Hindlimb muscle (tissue), 1 donor: ENCODE measurements at regions not wholly inside any gene's neighbourhood (a gene's known extent, or its start where the extent isn't known, plus 50 kb on each side); places are given as distances from the start of the nearest gene placed in this dataset.

Experiments
- DNase-seq: peaks from one replicate; pipeline ENCODE4 v3.0.0-alpha.2; 2013

DNA sequence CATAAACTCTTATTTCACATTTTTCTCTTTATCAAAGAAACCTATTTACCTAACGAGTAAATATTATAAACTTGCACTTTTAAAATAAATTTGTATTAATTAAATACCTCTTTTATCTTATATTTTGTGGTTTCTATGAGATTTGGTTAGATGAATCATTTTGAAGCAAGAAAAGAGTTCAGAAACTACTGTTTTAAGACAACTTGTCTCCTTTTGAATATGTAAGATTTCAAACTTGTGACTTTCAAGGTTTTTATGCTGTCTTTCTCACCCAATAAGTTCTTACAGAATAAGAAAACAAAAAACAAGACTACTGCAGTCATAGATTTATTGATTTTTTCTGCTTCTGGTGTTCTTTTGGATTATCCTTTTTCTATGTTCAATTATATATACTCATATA lies 339.0 kb downstream of the SNAPC1 start:
- DNase-seq = no peak

GRCh38 chr14:62101673-62102348 lies 339.6 kb downstream of the SNAPC1 start:
- DNase-seq = no peak

GRCh38 chr14:62102349-62102725 lies 340.1 kb downstream of the SNAPC1 start:
- DNase-seq = no peak

DNA sequence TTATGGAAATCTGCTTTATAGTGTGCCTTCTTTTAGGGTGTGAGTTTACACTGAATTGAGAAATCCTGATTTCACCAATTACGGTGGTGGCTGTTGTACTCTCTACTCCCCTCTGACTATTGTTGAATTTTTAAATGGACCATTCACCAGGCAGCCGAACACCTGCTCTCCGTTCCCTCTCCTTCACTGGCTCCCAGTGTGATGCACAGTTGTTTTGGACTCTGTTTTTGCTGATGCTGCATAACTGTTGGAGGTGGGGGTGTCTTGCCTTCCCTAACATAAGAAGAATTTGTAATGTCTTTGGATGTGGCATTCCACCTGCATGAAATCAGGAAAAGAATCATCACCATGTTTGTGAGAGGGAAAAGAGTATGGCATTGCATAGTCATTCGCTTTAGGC lies 341.2 kb downstream of the SNAPC1 start:
- DNase-seq = no peak

GRCh38 chr14:62110941-62111340 lies 348.7 kb downstream of the SNAPC1 start:
- DNase-seq = no peak

- DNase-seq = peak; percentile 71
Measured at GRCh38 chr14:62117010-62117750, 355.0 kb downstream of the SNAPC1 start.

DNA sequence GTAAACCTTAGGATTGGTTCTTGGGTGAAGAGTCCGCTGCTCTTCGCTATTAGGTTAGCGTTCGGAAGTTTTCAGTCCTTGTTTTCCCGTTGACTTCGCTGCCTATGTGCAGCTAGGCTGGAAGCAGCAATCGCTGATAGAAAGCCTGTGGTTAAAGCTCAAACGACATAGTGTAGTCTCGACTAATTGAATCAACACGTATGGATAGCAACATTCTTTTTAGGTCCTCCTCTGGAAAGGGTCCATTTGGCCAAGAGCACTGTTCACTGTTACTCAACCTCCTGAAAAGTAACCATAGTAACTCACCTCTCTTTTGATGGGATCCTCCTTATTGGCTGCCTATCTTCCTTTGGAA lies 355.5 kb downstream of the SNAPC1 start:
- DNase-seq = no peak

- no peak for DNase-seq
Measured at GRCh38 chr14:62118461-62118860, 356.2 kb downstream of the SNAPC1 start.

DNA sequence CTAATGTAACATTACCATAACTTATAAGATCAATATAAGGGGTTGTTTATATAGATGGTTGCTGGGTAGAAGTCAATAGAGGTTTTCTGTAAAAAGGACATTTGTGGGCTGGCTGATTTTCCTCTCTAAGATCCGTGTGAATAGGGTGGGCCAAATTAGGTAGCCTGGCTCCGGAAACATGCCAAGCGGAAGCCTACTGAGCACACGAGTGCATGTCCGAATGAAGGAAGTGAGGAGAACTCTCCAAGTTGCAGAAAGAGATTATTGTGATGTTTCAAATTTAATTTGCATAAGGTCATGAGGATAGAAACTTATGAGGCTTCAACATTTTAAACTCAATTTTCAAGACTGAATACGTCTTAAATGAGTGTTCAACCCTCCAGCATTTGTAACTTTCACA lies 356.7 kb downstream of the SNAPC1 start:
- no peak for DNase-seq

DNA sequence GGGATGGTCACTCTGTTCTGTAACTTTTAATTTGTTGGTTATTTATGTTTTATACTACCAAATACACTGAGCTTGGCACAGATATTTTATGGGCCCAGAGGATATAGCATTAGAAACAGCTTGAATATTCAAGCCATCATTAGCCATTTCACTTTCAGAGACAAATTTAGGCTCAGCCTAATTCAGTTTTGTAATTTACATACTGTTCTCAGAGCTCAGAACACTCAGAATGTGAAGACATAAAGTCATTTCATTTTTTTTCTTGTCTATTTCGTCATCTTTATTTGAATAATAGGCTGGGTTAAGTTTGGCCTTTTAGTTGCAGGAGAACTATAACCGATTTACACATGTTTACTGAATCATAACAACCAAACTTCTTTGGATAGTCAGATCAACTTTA lies 361.7 kb downstream of the SNAPC1 start:
- no peak for DNase-seq

GRCh38 chr14:62125793-62126192 lies 363.6 kb downstream of the SNAPC1 start:
- no peak for DNase-seq

DNA sequence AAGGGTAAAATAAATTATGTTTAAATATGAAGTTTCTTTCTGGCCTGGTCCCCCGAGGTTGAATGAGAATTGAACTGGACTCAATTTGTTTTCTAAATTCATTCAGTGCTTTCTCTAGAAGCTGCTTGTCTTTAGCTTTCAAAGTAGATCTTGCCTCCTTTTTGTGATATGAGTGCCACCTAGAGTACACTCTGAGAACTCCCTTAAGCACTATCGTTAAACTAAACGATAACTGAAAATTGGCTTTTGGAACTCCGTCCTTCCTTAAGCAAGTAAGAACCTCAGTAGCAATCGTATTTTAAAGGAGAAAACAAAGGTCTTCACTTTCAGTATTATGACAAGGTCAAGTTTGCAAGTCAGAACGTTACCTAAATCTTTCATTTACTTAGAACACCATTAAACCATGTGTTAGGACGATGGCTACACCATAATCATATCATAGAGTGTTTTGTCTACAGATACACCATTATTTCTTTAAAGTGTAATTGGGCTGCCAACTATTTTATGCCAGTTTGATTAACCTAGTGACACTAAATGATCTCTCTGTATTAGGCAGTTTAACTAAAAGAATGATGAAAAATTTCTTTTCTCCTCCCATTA lies 364.8 kb downstream of the SNAPC1 start:
- DNase-seq = peak; percentile 45

DNA sequence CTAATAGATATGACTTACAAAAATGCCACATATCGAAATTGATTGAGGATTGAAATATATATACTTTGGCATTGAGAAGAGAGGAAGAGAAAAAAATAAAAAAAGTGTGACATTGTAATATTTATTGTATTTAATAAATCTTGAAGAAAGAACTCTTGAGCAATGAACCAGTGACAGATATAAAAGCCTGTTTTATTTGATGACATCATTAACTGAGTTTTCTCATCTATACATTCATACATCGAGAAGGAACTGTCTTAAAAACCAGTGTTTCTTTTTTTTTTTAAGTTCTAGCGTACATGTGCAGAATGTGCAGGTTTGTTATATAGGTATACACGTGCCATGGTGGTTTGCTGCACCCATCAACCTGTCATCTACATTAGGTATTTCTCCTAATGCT lies 368.2 kb downstream of the SNAPC1 start:
- no peak for DNase-seq

- no peak for DNase-seq
Measured at GRCh38 chr14:62133776-62134550, 371.7 kb downstream of the SNAPC1 start.

- DNase-seq = no peak
Measured at GRCh38 chr14:62138593-62138992, 376.4 kb downstream of the SNAPC1 start.

DNA sequence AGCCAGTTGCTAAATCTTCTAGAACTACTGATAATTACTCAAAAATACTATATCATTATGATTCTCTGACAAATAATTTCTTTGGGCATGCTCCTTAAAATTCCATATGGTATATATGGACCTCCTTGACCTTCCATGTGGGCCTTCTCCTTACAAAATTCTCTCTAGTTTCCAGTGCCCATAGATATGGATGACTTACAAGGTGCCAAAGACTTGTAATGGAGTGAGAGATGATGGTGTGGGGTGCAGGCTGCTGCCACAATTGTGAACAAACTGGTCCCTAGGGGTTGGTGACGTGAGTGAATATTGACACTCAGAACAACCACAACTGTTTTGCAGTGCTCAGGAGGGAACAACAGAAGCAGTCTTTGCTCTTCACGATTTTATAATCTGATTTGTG lies 378.9 kb downstream of the SNAPC1 start:
- no peak for DNase-seq

GRCh38 chr14:62143245-62143644 lies 381.0 kb downstream of the SNAPC1 start:
- no peak for DNase-seq

DNA sequence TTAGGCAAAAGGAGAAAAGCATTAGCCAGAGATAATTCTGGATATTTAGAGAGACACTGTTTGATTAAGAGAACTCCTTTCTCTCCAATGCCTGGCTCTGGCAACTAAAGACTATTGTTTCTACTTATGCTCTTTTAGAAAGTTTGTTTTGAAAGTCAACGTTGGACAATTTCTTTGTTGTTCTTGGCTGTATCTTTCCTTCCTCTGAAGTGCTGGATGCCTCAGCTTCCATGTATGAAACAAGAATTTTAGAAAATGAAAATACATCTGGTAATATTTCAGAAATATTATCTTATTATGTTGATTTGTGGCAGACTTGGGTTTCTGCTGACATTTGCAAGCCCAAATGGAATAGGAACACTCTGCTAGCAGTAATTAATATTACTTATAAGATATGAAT lies 382.6 kb downstream of the SNAPC1 start:
- peak; percentile 5 for DNase-seq

DNA sequence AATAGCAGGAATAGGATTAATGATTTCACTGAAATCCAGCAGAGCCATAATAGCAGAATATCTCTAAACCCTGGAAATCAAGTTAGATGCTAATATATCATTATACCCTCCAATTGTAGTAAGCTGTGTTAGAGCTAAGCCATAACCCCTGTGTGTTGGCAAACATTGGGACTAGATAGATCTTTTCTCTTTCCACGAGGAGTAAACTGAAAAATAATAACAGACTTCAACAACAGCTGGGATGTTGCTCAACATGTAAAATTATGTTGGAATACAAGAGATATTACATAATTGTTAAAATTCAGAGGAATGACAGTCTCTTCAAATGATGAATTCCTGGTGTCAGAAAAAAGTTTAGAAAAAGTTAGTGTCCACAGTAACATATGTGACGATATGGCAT lies 383.8 kb downstream of the SNAPC1 start:
- no peak for DNase-seq

DNA sequence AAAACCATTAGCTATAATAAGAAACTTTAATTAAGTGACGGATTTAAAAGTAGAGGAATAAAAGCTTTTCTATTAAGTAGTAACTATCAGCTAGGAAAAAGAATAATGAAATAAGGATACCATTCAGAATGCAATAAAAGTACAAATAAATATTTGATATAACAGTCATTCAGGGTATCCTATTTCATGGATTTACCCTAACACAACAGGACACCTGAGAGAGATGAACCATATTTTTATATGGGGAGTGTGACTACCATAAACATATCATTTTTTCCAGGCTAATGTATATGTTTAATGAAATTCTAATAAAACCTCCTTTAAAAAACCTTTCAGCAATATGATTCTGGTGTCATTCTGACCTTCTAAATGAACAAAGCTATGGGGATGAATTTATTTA lies 393.8 kb downstream of the SNAPC1 start:
- DNase-seq = no peak

GRCh38 chr14:62158779-62159178 lies 396.6 kb downstream of the SNAPC1 start:
- no peak for DNase-seq

DNA sequence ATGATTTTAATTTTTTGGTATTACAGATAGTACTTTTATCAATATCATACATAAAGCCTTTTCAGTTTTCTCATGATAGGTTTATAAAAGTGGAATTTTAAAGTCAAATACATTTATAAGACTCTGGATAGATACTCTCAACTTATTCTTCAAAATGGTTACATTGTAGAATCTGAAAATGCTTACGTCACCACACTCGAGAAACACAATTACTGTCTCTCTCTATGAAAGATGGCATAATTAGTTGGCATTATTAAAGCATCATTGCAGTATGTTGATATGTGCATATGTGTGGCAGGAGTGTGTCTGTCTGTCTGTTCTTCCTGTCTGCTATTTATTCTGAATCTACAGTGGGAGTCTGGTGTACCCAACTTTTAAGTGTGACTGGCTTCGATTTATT lies 397.1 kb downstream of the SNAPC1 start:
- no peak for DNase-seq

GRCh38 chr14:62162998-62163589 lies 400.9 kb downstream of the SNAPC1 start:
- peak; percentile 38 for DNase-seq
